Neural progenitor cell (in vitro differentiated cells): ENCODE measurements at regions not wholly inside any gene's neighbourhood (a gene's known extent, or its start where the extent isn't known, plus 50 kb on each side); places are given as distances from the start of the nearest gene placed in this dataset.

Experiments
- DNase-seq: peaks from one replicate; pipeline ENCODE4 v3.0.0-alpha.2; 2016; ENCODE audit warnings: low spot score
- H2AFZ ChIP-seq: fragments of 200-600 bp; sonication (generic); replicated peaks from 2 replicates; pipeline ENCODE4 v1.6.1; 2016; ENCODE audit warnings: antibody characterized with exemption
- H3F3A ChIP-seq: fragments of 200-600 bp; sonication (generic); 2 replicates; pipeline ENCODE4 v1.6.1; 2016; ENCODE audit warnings: antibody characterized with exemption, low read depth
- H3K27ac ChIP-seq: fragments of 200-600 bp; sonication (generic); 2 replicates; pipeline ENCODE4 v1.5.1; 2016; ENCODE audit warnings: mild to moderate bottlenecking
- H3K27me3 ChIP-seq: fragments of 200-600 bp; sonication (generic); 2 replicates; pipeline ENCODE4 v1.6.1; 2016; ENCODE audit warnings: mild to moderate bottlenecking, moderate library complexity
- H3K36me3 ChIP-seq: fragments of 200-600 bp; sonication (generic); 2 replicates; pipeline ENCODE4 v1.5.1; 2016
- H3K4me1 ChIP-seq: fragments of 200-600 bp; sonication (generic); 2 replicates; pipeline ENCODE4 v1.6.1; 2016; ENCODE audit warnings: mixed run types
- H3K4me2 ChIP-seq: fragments of 200-600 bp; sonication (generic); 2 replicates; pipeline ENCODE4 v1.6.1; 2016
- H3K4me3 ChIP-seq: fragments of 200-600 bp; sonication (generic); 2 replicates; pipeline ENCODE4 v1.5.1; 2016
- H3K79me2 ChIP-seq: fragments of 200-600 bp; sonication (generic); 2 replicates; pipeline ENCODE4 v1.6.1; 2016; ENCODE audit warnings: low read depth
- H3K9ac ChIP-seq: fragments of 200-600 bp; sonication (generic); 2 replicates; pipeline ENCODE4 v1.6.1; 2016
- H3K9me3 ChIP-seq: fragments of 200-600 bp; sonication (generic); 2 replicates; pipeline ENCODE4 v1.5.1; 2016; ENCODE audit warnings: low read depth
- H4K20me1 ChIP-seq: fragments of 200-600 bp; sonication (generic); 2 replicates; pipeline ENCODE4 v1.6.1; 2016; ENCODE audit warnings: low read depth
- H3K27ac Mint-ChIP-seq: 3 replicates; pipeline ENCODE4 v1.8.0; 2021; ENCODE audit warnings: mixed read lengths
- H3K27me3 Mint-ChIP-seq: 2 replicates; pipeline ENCODE4 v1.8.0; 2022; ENCODE audit warnings: low read depth, mild to moderate bottlenecking, inconsistent platforms, moderate library complexity, mixed read lengths; ENCODE audit not compliant: insufficient read depth
- H3K36me3 Mint-ChIP-seq: 3 replicates; pipeline ENCODE4 v1.8.0; 2021; ENCODE audit warnings: mixed read lengths
- H3K4me1 Mint-ChIP-seq: 3 replicates; pipeline ENCODE4 v1.8.0; 2021; ENCODE audit warnings: mixed read lengths
- H3K4me3 Mint-ChIP-seq: 3 replicates; pipeline ENCODE4 v1.8.0; 2021; ENCODE audit warnings: mild to moderate bottlenecking, moderate library complexity, mixed read lengths
- H3K9me3 Mint-ChIP-seq: 3 replicates; pipeline ENCODE4 v1.8.0; 2020; ENCODE audit warnings: mixed read lengths
- EZH2 ChIP-seq: fragments of 200-600 bp; sonication (generic); IDR thresholded peaks from 2 replicates; pipeline ENCODE4 v1.6.1; 2017; ENCODE audit warnings: antibody characterized with exemption, mild to moderate bottlenecking, moderate library complexity
- EZH2phosphoT487 ChIP-seq: fragments of 200-600 bp; sonication (generic); IDR thresholded peaks from 2 replicates; pipeline ENCODE4 v1.6.1; 2017; ENCODE audit warnings: antibody characterized with exemption
- TF ChIP-seq, protein P1 (sequence below): fragments of 200-600 bp; sonication (generic); IDR thresholded peaks from 2 replicates; pipeline ENCODE4 v1.5.1; 2017; ENCODE audit warnings: antibody characterized with exemption, mild to moderate bottlenecking

DNA sequence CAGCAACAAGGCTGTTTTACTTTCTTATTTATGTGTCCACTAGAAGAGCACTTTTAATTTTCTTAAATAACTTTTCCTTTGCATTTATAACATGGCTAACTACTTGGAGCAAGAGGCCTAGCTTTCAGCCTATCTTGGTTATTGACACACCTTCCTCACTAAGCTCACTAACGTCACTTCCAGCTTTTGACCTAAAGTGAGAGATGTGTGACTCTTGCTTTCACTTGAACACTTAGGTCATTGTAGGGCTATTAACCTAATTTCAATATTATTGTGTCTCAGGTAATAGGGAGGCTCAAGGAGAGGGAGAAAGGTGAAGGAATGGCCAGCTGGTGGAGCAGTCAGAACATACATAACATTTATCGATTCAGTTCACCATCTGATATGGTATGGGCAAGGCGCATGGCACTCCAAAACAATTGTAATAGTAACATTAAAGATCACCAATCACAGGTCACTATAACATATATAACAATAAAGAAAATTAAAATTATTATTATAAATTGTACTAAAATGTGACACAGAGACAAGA is 95.0 kb upstream of the FAM20C start:
- no peak overlapping the region for H2AFZ ChIP-seq
- H3K79me2 ChIP-seq, result no peaks in the 10 kb centered on the region
- no peak overlapping the region for H3K4me3 Mint-ChIP-seq
- TF ChIP-seq EZH2, result no peak
- TF ChIP-seq EZH2phosphoT487, result no peak
- TF ChIP-seq, protein P1, sequence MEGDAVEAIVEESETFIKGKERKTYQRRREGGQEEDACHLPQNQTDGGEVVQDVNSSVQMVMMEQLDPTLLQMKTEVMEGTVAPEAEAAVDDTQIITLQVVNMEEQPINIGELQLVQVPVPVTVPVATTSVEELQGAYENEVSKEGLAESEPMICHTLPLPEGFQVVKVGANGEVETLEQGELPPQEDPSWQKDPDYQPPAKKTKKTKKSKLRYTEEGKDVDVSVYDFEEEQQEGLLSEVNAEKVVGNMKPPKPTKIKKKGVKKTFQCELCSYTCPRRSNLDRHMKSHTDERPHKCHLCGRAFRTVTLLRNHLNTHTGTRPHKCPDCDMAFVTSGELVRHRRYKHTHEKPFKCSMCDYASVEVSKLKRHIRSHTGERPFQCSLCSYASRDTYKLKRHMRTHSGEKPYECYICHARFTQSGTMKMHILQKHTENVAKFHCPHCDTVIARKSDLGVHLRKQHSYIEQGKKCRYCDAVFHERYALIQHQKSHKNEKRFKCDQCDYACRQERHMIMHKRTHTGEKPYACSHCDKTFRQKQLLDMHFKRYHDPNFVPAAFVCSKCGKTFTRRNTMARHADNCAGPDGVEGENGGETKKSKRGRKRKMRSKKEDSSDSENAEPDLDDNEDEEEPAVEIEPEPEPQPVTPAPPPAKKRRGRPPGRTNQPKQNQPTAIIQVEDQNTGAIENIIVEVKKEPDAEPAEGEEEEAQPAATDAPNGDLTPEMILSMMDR, result no peak
- H3K4me1 Mint-ChIP-seq, result peaks cover 25% of the 10 kb centered on the region
- H3K27me3 Mint-ChIP-seq, result peaks cover 7% of the 10 kb centered on the region
- peaks cover 1% of the 10 kb centered on the region for H3K36me3 Mint-ChIP-seq
- peaks cover 30% of the 10 kb centered on the region for H3F3A ChIP-seq
- no peak overlapping the region for H3K4me3 ChIP-seq
- H3K4me1 ChIP-seq, result peaks cover 14% of the 10 kb centered on the region
- no peak overlapping the region for H3K27ac ChIP-seq
- H3K9me3 ChIP-seq, result no peaks in the 10 kb centered on the region
- H4K20me1 ChIP-seq, result no peaks in the 10 kb centered on the region
- H3K9me3 Mint-ChIP-seq, result peaks cover 3% of the 10 kb centered on the region
- peaks cover 44% of the 10 kb centered on the region for H3K27me3 ChIP-seq
- H3K36me3 ChIP-seq, result no peaks in the 10 kb centered on the region
- H3K4me2 ChIP-seq, result no peak overlapping the region
- no peak overlapping the region for H3K9ac ChIP-seq
- H3K27ac Mint-ChIP-seq, result no peak overlapping the region
- no peak for DNase-seq

DNA sequence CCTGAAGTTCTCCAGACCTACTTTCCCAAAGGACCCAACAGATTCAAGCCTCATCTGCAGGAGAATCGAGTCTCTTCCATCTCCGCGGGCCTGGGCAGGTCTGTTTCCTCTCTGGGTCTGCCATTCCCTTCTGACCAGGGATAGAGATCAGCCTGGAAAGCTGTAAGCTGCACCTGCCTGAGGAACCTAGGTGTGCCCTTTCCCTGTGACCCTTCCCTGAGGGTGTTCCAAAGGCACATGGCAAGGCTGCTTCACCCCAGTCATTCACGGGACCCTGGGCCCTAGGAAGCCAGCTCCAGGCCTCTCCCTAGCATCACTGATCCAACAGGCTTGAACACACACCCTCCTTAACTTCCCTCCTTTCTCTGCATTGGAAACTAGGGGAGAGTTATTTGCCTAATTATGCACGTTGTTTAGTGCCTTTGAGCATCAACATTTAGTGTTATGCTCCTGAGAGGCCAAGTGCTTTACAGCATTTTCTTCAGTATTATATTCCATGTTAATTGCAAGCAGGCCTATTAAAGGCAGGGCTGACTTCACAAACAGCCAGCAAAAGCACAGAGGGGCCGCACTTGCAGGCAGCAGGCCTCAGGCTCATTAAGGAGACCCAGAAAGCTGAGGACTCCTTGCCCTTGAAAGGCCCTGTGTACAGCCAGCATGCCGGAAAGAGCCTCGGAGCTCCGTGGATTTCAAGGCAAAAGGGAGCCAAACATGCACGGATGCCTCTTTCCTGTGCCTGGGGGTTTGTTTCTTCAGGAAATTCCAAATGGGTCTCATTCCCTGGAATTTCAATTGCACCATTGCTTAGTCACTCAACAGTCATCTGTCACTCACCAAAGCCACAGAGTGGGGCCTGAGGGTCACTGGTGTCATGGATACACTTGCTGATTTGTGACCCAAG is 91.0 kb upstream of the FAM20C start:
- H3K4me1 ChIP-seq, result no peaks in the 10 kb centered on the region
- H4K20me1 ChIP-seq, result no peaks in the 10 kb centered on the region
- H3F3A ChIP-seq, result peaks cover 6% of the 10 kb centered on the region
- H3K27ac ChIP-seq, result no peak overlapping the region
- H3K4me3 ChIP-seq, result no peak overlapping the region
- H3K4me2 ChIP-seq, result no peak overlapping the region
- no peak overlapping the region for H3K9ac ChIP-seq
- Mint-ChIP-seq H3K27me3 (peaks cover 4% of the 10 kb centered on the region), H3K4me3 (no peak overlapping the region), H3K9me3 (peaks cover 3% of the 10 kb centered on the region), H3K36me3 (no peaks in the 10 kb centered on the region), H3K4me1 (peaks cover 1% of the 10 kb centered on the region), H3K27ac (no peak overlapping the region)
- no peak for DNase-seq
- peaks cover 7% of the 10 kb centered on the region for H3K27me3 ChIP-seq
- TF ChIP-seq EZH2, result no peak
- no peak for TF ChIP-seq EZH2phosphoT487
- TF ChIP-seq, protein P1, result no peak
- no peaks in the 10 kb centered on the region for H3K36me3 ChIP-seq
- no peaks in the 10 kb centered on the region for H3K79me2 ChIP-seq
- H2AFZ ChIP-seq, result no peak overlapping the region
- no peaks in the 10 kb centered on the region for H3K9me3 ChIP-seq

DNA sequence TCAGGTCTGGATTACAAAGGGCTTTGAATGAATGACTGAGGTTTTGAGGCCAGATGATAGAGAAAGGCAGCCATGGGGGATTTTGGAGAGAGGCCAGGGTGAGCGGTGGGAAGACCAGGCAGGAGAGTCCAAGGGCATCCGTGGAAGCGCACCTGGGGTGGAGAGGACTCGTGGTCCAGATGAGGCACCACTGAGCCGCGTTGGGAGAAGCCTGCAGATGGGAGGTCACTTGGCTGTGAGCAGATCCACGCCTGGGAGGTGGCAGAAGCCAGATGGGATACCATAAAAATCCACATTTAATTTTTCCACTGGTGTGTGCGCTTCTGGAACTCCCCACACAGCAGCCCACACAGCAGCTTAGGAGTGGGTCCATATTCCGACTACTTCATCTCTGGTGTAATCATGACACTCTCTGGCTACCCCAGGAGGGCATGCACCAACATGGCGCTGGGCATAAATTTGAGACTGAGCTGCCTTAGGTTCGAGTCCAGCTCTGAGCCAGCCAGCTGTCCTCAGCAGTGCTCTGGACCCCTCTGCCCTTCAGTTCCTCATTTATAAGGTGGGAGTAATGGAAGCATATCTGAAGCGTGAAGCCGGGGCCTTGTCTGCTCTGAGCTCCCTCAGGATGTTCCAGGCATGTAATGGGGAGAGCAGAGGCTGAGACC is 90.2 kb upstream of the FAM20C start:
- Histone ChIP-seq H3K4me1 (no peaks in the 10 kb centered on the region), H3K9ac (no peak overlapping the region), H3K27ac (no peak overlapping the region), H3K27me3 (no peaks in the 10 kb centered on the region), H3K4me3 (no peak overlapping the region), H3K9me3 (no peaks in the 10 kb centered on the region), H3K36me3 (no peaks in the 10 kb centered on the region), H2AFZ (no peak overlapping the region), H4K20me1 (no peaks in the 10 kb centered on the region), H3K4me2 (no peak overlapping the region), H3F3A (no peaks in the 10 kb centered on the region), H3K79me2 (no peaks in the 10 kb centered on the region)
- no peak overlapping the region for H3K27ac Mint-ChIP-seq
- TF ChIP-seq EZH2phosphoT487 (no peak), EZH2 (no peak)
- TF ChIP-seq, protein P1, result no peak
- H3K27me3 Mint-ChIP-seq, result peaks cover 4% of the 10 kb centered on the region
- DNase-seq, result no peak
- H3K4me1 Mint-ChIP-seq, result no peaks in the 10 kb centered on the region
- peaks cover 3% of the 10 kb centered on the region for H3K9me3 Mint-ChIP-seq
- H3K4me3 Mint-ChIP-seq, result no peak overlapping the region
- H3K36me3 Mint-ChIP-seq, result no peaks in the 10 kb centered on the region
